Mesenteric fat pad (tissue), 1 donor: ENCODE measurements at regions not wholly inside any gene's neighbourhood (a gene's known extent, or its start where the extent isn't known, plus 50 kb on each side); places are given as distances from the start of the nearest gene placed in this dataset.

Source experiments
- DNase-seq: peaks from one replicate; pipeline ENCODE4 v3.0.0-alpha.2; 2020; ENCODE audit warnings: low spot score
- donor health status: DM: yes; HTN: yes; CAD: no.

GRCh38 chr17:77266891-77267341 is 126.1 kb downstream of the SEC14L1 start:
- DNase-seq, result no peak

- DNase-seq, result no peak
Observed at GRCh38 chr17:77269696-77270681, 129.2 kb downstream of the SEC14L1 start.

GRCh38 chr17:77271411-77271810 is 130.6 kb downstream of the SEC14L1 start:
- DNase-seq, result no peak

- no peak for DNase-seq
Observed at GRCh38 chr17:77273397-77274085, 132.8 kb downstream of the SEC14L1 start.

GRCh38 chr17:77274096-77274845 is 133.5 kb downstream of the SEC14L1 start:
- DNase-seq, result no peak

- DNase-seq, result no peak
Observed at GRCh38 chr17:77279448-77280303, 138.9 kb downstream of the SEC14L1 start.

- DNase-seq, result no peak
Observed at GRCh38 chr17:77280304-77281121, 139.7 kb downstream of the SEC14L1 start.

GRCh38 chr17:77281122-77281903 is 140.5 kb downstream of the SEC14L1 start:
- no peak for DNase-seq

GRCh38 chr17:77281904-77282367 is 141.2 kb downstream of the SEC14L1 start:
- no peak for DNase-seq

GRCh38 chr17:77282524-77283515 is 142.1 kb downstream of the SEC14L1 start:
- DNase-seq, result no peak

GRCh38 chr17:77284023-77284617 is 143.4 kb downstream of the SEC14L1 start:
- DNase-seq, result no peak

GRCh38 chr17:77285594-77286390 is 145.0 kb downstream of the SEC14L1 start:
- no peak for DNase-seq

- DNase-seq, result no peak
Observed at GRCh38 chr17:77286391-77286640, 145.5 kb downstream of the SEC14L1 start.

- no peak for DNase-seq
Observed at GRCh38 chr17:77286641-77287431, 146.1 kb downstream of the SEC14L1 start.

GRCh38 chr17:77287432-77288068 is 146.8 kb downstream of the SEC14L1 start:
- DNase-seq, result no peak
